HG03097 (cell line): ENCODE measurements at regions not wholly inside any gene's neighbourhood (a gene's known extent, or its start where the extent isn't known, plus 50 kb on each side); places are given as distances from the start of the nearest gene placed in this dataset.

Experiments used
- ATAC-seq: cut with Tn5 transposase; IDR thresholded peaks from one replicate; pipeline ENCODE4 v1.9.1; 2021; ENCODE audit not compliant: unreplicated experiment, low FRiP score

GRCh38 chr2:15775753-15776628 lies 164.4 kb upstream of the MYCN start:
- ATAC-seq, result no peak

GRCh38 chr2:15776629-15776919 lies 163.8 kb upstream of the MYCN start:
- no peak for ATAC-seq

GRCh38 chr2:15776992-15777702 lies 163.2 kb upstream of the MYCN start:
- ATAC-seq, result no peak

GRCh38 chr2:15777795-15778371 lies 162.5 kb upstream of the MYCN start:
- no peak for ATAC-seq

GRCh38 chr2:15778529-15779219 lies 161.7 kb upstream of the MYCN start:
- no peak for ATAC-seq

- no peak for ATAC-seq
These were observed 160.8 kb upstream of the MYCN start for GRCh38 chr2:15779381-15780041.

GRCh38 chr2:15780234-15780633 lies 160.1 kb upstream of the MYCN start:
- no peak for ATAC-seq

GRCh38 chr2:15780912-15781574 lies 159.3 kb upstream of the MYCN start:
- no peak for ATAC-seq

- no peak for ATAC-seq
These were observed 158.2 kb upstream of the MYCN start for GRCh38 chr2:15782009-15782751.

GRCh38 chr2:15782769-15783294 lies 157.5 kb upstream of the MYCN start:
- no peak for ATAC-seq

GRCh38 chr2:15783489-15783888 lies 156.9 kb upstream of the MYCN start:
- ATAC-seq, result no peak

- ATAC-seq, result no peak
These were observed 156.1 kb upstream of the MYCN start for GRCh38 chr2:15784106-15784885.

GRCh38 chr2:15784886-15785801 lies 155.2 kb upstream of the MYCN start:
- no peak for ATAC-seq

GRCh38 chr2:15786003-15786654 lies 154.2 kb upstream of the MYCN start:
- ATAC-seq, result no peak

GRCh38 chr2:15786901-15787300 lies 153.4 kb upstream of the MYCN start:
- no peak for ATAC-seq

GRCh38 chr2:15787535-15788454 lies 152.6 kb upstream of the MYCN start:
- no peak for ATAC-seq
